NCI-H1436 (cell line): ENCODE measurements at regions not wholly inside any gene's neighbourhood (a gene's known extent, or its start where the extent isn't known, plus 50 kb on each side); places are given as distances from the start of the nearest gene placed in this dataset.

Experiments
- DNase-seq: peaks from one replicate; lab custom pipeline; 2025; lab: John Stamatoyannopoulos, UW

DNA sequence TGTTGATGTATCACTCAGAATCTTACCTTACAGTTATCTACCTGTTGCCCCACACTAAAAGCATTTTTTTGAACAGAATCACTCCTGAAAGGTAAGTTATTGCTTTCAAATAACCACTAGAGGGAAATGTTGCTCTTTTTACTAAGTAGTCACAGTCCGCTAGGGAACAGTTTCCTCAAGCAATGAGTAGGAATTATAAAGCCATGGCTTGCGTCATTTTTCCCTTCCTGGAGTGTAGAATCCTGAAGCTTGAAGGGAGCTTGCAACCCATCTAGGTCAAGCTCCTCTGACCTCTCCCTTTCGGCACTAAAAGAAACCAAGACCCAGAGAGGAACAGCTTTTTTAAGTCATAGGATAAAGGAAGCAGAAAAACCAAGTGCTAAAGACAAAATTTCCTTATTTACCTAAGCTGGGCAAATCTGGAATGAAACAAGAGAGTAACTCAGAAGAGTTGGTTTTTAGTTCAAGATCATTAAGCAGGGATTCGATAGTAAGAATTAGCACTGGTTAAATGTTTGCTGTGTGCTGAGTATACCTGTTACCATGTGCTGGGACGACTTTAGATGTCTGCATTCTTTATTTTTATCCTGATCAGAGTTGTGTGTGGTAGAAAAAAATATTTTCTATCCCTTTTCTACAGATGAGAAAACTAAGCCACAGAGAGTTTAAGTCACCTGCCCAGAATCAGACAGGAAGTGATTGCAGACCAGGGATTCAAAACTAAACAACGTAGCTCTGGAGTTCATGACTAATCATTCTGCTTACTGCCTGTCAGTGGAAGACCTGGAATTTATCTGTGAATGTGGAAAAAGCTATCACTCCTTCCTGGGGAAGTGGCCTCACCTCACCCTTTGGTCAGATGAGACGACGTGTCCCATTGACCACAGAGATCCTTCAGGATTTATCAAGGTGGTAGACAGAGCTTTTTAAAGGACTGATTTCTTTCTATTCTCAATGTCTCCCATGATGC is 631.5 kb downstream of the RAB28 start:
- no peak for DNase-seq

DNA sequence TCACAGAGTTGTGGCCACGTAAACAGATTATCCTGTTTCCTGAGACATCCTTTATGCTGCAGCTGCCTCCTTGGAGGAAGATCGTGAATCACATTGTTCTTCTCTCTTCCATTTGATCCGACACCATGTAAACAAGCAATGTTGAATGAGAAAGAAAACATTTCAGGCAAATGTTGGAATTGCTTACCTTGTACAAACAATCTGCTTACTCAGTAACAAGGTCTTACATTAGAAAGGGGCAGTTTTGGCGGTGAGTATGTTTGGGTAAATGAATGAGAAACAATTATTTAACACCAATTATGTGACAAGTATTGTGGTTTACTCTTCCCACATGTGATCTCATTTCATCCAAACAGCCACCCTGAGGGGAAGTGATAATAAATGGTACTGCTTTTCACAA is 637.8 kb downstream of the RAB28 start:
- DNase-seq, result no peak

DNA sequence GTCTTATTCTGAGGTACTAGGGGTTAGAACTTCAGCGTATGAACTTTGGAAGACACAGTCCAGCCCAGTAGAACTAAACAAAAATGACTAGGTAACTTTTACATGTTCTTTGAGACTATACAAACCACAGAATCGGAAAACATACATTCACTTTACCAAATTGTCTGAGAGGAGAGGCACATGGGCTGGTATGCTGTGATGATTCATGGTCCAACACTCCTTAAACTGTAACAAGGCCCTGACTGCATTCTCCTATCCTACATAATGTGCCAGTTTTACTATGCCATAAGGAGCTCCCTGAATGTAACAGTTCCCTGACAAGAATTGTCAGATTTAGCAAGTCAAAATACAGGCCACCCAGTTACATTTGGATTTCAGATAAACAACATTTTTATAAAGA is 640.0 kb downstream of the RAB28 start:
- no peak for DNase-seq

DNA sequence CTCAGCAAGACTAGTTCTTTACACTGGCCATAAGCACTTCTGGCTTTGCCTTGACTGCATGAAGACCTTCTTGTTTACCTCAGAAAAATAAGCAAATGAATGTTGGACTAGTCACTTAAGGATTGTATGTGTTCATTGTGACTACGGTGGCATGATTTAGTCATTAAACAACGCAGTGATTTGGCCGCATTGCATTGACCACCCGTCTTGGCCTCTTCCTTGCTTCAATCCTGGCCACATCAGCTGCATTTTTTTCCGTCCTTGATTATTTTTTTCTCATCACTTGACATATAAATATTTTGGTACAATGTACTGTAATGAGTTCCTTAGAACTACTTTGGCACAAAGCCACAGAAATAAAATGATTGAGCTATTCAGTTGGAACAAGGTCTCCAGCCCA is 656.2 kb downstream of the RAB28 start:
- no peak for DNase-seq

DNA sequence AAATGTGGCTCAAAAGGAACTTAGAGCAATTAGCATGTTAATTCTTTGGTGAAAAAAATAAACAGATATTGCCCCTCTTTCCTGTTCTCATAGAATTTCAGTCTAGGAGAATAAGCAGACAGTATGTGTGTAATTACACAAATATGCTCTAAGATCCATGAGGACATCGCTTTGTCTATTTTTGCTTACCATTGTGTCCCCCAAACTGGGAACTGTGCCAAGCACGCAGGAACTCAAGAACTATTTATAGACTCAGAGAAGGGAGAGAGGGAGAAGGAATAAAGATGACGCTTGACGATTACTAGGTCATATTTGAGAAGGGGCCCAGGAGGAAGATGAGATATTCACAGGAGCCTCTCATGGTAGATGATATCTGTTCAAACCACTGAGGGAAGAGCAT is 692.6 kb downstream of the RAB28 start:
- DNase-seq, result no peak

DNA sequence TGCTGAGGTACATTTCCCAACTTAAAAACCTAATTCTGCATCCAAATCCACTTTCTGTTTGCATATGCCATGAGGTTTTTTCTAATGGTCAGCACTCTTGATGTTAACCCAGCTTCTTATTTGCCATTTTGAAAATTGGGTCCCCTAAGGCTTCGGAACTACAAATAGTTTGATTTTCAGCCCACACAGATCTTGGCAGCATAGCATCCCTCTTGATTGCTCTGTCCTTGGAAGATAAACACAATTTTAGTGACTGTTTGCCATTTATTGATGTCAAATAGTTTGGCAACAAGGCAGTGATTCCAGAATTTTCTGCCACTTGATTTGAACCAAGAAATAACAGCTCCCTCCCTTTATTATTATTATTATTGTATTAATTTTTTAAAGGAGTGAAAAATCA is 696.9 kb downstream of the RAB28 start:
- DNase-seq, result no peak

DNA sequence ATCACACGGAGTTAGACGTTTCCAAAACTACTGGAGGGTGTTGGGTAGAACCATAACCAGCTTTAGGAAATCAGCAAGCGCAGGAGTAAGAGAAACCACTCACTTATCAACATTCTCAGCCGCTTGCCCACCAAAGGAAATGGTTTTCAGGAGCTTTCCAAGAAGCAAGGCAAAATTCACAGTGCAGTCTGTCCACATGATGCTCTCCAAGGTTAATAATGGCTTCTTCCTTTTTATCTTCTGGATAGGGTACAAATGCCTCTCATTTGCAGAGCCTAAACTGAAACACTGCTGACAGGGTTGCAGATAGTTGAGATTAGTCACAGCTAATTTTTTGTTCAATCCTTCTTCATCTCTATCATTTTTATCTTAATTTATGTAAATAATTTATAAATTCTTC is 705.4 kb downstream of the RAB28 start:
- no peak for DNase-seq

DNA sequence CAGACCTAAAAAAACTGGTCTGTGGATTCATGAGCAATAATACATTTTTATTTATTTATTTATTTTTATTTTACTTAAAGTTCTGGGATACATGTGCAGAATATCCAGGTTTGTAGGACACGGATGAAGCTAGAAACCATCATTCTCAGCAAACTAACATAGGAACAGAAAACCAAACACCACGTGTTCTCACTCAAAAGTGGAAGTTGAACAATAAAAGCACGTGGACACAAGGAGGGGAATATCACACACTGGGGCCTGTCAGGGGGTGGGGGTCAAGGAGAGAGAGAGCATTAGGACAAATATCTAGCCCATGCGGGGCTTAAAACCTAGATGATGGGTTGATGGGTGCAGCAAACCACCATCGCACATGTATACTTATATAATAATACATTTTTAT is 705.9 kb downstream of the RAB28 start:
- no peak for DNase-seq

DNA sequence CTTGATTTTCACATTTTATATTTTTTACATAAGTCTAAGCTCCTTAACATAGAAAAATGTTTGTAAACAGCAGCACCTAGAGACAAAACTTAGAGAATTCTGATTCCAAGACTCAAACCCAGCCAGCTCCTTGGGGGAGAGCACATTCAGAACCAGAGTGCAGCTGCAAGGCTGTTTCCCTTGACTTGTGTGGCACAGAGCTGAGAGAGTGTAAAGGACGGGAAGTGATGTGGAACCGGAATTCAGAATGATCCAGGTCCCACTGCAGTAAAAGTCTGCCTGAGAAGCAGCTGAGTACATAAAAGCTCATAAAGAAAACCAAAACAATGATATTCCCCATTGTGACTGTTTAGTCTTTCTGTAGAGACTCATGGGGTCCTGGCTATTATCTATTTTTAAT is 713.8 kb downstream of the RAB28 start:
- no peak for DNase-seq

DNA sequence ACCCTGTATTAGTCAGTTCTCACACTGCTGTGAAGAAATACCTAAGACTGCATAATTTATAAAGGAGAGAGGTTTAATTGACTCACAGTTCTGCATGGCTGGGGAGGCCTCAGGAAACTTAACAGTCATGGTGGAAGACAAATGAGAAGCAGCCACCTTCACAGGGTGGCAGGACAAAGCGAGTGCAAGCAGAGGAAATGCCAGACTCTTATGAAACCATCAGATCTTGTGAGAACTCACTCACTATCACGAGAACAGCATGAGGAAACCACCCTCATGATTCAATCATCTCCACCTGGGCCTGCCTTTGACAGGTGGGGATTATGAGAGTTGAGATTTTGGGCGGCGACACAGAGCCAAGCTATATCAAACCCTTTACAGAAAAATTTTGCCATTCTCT is 722.4 kb downstream of the RAB28 start:
- DNase-seq, result no peak

DNA sequence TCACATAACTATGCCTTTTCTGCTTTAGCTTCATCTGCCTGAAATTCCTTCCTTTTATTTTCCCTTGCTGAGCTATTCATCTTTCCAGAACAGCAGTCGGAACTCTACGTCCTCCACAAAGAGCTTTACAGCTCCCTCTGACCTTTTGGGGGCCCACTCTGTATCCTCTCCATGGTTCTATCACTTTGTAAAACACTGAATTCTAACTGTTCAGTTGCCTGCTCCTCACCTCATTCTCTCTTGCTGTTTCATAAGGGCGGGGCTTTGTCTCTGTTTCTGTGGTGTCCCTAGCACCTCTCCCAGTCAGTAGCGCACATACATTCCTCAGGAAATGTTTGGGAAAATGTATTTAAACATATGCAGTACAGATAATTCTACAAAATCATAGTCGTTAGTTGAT is 737.0 kb downstream of the RAB28 start:
- DNase-seq, result no peak

DNA sequence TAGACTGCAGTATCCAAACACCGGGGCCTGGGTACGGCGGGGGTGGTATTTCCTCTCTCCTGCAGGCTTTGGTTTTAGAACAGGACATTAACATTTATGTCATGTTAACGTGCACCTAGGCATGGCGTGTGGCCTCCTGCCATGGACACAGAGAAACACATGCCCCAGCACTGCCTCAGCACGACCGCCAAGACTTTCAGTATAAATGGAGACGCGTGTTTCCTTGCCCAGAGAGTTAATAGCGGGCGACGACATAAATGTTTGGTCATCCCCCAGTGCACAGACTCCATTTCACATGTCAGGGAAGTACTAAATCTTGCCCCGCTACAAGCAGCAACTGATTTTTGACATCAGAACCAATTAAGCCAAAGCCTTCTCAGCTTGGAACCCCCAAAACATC is 737.9 kb downstream of the RAB28 start:
- no peak for DNase-seq

DNA sequence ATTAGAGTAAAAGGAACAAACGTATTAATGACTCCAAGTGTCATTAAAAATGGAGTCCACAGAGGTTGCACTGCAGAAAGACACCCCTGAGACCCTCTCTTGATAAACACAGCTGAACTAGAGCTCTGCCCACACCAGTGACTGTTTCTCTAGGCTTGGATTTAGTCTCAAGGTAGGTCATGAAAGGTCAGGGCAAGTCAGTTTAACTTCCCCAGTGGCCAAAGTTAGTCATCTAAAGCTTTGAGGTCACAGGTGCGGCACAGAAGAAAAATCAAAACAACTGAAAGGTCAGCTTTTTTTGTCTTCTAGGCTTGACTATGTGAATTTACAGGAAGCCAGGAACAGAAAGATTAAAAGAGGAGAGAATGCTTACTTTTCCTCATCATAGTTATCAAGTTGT is 749.6 kb downstream of the RAB28 start:
- DNase-seq, result no peak

DNA sequence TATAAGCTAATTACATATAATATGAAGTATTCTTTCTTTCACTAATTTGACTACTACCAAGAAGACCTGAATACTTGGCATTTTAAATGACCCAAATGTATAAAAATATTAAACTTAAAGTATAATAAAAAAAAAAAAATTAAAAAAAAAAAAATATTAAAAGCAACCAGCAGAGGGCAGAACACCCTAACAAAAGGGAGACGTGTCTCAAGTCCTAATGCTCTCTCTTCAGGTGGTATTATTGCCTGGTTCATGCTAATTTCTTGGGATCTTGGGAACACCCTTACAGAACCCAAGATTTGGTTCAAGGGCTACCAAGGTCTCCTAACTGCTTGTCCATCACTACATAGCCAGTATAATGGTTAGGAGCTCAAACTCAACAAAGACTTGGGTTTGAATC is 754.8 kb downstream of the RAB28 start:
- no peak for DNase-seq

DNA sequence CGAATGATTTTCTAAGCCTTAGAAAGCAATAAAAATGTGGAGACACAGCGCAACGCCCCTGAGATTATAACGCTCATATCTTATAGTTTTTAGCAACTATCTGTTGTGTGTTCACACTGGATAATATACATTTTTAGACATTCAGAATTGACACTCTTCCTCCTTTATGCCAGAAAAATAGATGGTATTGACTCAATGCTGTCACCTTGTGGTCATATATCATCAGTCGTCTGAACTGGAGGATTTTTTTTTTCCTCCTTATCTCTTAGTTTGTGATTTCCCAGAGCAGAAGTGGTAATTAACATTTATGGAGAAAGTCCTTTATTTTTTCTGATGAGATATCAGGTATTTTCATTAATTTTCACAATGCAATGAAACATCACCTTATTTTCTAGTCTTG is 759.6 kb downstream of the RAB28 start:
- DNase-seq, result no peak

DNA sequence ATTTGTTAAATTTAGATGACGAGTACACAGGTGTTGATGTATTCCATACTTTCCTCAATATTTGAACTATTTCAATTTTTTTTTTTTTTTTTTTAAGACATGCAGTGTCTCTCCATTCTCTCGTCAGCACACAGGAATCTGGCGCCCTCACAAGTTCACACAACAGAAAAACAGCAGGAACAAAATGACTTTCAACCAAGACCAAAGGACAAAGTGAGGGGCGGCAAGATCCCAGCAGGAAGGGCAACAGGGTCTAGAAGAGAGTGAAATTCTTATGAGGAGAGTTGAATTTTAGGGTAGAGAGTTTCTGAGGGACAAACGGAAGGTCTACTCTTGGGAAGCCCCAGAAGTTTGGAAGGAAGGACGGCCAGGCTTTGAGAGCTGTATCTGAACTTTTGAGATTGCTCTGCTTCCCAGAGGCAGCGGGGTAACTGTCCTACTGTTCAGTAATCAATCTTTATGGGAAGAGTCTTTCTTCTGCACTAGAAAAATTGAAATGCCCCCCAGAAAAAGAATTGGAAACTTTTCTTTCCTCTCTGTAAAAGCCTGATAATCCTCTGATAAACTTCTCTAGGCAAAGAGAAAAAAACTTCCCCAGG is 760.2 kb downstream of the RAB28 start:
- DNase-seq, result no peak

DNA sequence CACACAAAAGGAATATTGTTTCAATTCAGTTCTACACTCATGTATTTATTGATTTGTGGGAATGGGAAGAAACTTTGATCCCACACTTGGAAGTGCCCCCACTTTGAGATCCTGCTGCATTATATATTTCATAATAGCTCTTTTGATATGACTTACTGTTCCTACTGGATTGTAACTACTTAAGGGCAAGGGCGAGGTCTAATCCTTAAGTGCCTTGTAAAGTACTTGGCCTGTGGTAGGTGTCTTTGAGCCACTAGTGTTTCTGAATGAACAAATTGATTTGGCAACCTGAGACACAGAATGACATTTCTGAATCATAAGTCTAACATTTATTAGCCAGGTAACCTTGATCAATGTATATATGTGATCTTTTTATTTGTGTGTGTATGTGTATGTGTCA is 767.2 kb downstream of the RAB28 start:
- DNase-seq, result no peak

DNA sequence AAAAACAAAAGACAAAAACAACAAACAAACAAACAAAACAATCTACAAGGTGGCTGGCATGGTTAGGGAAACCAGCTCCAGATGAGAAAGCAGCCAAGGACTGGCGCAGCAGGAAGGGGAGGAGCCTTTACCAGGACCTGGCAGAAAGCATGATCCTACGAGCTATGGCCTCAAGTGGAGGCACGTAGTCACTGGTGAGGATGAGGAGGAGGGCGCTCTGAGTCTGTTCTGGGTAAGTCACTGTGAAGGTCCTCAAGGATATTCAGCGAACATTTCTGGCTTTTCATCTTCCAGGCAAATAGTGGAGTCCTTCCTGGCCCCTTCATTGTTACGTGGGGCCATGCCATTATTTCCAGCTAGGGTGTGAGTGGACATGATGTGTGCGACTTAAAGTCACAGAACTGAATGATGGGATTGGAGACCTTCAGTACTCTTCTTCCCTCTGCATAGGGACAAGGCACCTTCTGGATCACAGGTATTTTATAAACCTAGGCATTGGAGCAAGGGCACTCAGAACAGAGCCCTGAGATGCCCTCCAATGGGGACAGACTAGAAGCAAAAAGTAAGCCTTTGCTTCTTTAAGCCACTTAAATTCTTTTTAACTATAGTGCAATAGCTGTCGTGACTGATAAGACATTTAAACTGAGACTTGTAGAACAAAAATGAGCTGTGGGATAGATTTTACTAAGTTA is 771.3 kb downstream of the RAB28 start:
- no peak for DNase-seq

DNA sequence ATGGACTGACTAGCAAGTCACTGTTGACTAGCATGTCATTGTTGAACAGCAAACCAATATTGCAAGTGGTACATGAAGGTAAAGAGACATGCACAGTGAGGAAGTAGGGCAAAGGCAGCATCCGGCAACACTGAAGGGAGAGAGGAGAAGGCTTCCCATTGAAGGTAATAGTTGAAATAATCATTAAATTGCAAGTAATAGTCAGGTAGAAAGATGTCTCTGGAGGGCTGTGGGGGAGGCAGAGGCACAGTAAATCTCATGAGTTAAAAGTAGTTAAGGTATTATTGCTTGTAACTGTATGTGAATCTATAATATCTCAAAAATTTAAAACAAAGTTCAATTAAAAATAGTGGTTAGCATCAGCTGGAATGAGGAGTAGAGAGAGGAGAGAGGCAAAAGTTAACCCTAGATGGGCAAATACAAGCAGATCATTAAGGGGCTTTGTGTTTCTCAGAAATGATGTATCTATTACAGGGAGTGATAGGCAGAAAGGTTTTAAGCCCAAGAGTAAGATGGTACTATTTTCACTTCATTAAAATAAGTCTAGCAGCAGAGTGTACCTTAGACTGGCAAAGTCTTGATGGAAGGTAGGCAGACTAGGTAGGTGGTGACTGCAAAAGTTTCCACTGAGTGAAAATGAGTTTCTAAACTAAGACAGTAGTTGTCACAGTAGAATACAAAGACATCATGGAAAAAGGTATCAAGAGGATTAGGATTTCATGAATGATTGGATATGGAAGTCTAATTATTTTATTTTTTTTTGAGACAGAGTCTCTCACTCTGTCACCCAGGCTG is 776.6 kb downstream of the RAB28 start:
- DNase-seq, result no peak

DNA sequence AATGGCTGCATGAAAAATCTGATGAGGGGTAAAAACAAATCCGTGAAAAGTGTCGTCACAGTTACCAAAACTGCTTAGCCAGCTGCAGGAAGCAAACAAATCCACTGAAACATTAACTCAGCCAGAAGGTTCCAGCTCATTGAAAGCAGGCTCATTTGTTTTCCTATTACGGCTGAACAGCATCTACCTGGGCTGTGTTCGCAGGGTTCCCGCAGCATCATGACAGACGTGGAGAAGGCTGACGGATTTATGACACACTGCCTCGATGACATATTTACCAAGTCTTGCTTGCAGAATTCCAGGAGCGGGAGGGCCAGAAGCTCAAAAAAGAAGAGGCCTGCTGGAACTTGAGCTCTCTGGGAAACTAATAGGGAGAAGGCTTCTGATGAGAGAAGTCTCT is 781.1 kb downstream of the RAB28 start:
- DNase-seq, result no peak

DNA sequence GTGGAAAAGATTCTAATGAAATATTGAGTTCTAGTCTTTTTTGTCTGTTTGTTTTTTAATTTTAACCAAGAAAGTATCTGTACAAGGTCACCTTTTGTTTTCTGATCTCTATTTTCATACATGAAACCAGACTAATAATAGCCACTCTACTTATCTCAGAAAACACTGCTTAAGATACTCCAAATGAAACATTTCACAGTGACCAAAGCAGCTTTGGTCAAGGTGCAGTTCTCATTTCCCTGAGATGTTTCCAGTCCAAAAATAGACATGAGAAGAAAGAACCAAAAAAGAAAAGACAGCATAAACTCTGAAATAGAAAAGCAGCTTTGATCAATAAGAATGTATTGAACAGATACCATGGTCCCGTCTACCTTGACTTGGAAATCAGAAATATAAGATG is 782.8 kb downstream of the RAB28 start:
- no peak for DNase-seq

DNA sequence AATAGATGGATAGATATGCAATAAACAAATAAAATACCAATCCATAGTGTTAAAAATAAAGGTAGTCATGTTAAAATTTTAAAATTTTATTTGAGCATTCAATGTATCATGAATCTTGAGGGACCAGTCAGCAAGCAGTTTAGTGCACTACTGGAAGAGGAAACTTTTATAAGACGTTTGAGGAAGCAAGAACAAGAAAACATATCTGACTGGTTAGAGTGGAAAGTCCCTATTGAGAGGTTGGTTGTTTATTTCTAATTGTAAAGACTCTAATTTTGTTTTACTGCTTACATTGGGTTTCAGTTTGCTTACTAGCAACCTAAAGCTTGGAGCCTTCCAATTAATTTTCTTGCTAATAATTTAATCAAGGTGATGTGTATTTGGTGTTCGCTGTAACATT is 786.2 kb downstream of the RAB28 start:
- no peak for DNase-seq
